OCI-LY7 (cell line): ENCODE measurements at regions not wholly inside any gene's neighbourhood (a gene's known extent, or its start where the extent isn't known, plus 50 kb on each side); places are given as distances from the start of the nearest gene placed in this dataset.

ENCODE experiments used
- BruUV-seq: library from RNA; stranded (reverse); fragments of 400-500 nt; replicated peaks from 2 replicates; lab custom pipeline; 2021; lab: Mats Ljungman, UMichigan
- CTCF ChIA-PET: fragments of 300-600 bp; sonication (Branson Sonifier 250); formaldehyde crosslinking; loops from one replicate; lab custom pipeline; 2022; ENCODE audit warnings: antibody characterized with exemption; ENCODE audit not compliant: unreplicated experiment; lab: Charles Lee
- POLR2A ChIA-PET: fragments of 300-600 bp; sonication (Branson Sonifier 250); formaldehyde crosslinking; loops from one replicate; lab custom pipeline; 2022; ENCODE audit warnings: antibody characterized with exemption; lab: Charles Lee
- DNase-seq: peaks from one replicate; pipeline ENCODE4 v3.0.0-alpha.2; 2015; ENCODE audit warnings: low spot score
- H2AFZ ChIP-seq: fragments of 200-600 bp; sonication (generic), shearing (Covaris generic); 2 replicates; pipeline ENCODE4 v1.6.1; 2014; ENCODE audit warnings: mild to moderate bottlenecking, antibody characterized with exemption, low read length, moderate library complexity
- H3K27ac ChIP-seq: fragments of 200-600 bp; sonication (generic); 2 replicates; pipeline ENCODE4 v1.5.1; 2014; ENCODE audit warnings: mixed run types, low read depth, mild to moderate bottlenecking, moderate library complexity, low read length, inconsistent platforms; ENCODE audit not compliant: poor library complexity, severe bottlenecking
- H3K36me3 ChIP-seq: fragments of 200-600 bp; sonication (generic); 2 replicates; pipeline ENCODE4 v1.6.1; 2014; ENCODE audit warnings: mild to moderate bottlenecking, antibody characterized with exemption, low read length, moderate library complexity, mixed read lengths; ENCODE audit not compliant: insufficient read depth
- H3K4me1 ChIP-seq: fragments of 200-600 bp; sonication (generic); 2 replicates; pipeline ENCODE4 v1.5.1; 2014; ENCODE audit warnings: mild to moderate bottlenecking, low read length; ENCODE audit not compliant: insufficient read depth, poor library complexity, severe bottlenecking
- H3K4me2 ChIP-seq: fragments of 200-600 bp; sonication (generic); 2 replicates; pipeline ENCODE4 v1.6.1; 2014; ENCODE audit warnings: mild to moderate bottlenecking, low read length
- H3K4me3 ChIP-seq: fragments of 200-600 bp; sonication (generic); 2 replicates; pipeline ENCODE4 v1.5.1; 2014; ENCODE audit warnings: mild to moderate bottlenecking, low read depth, low read length; ENCODE audit not compliant: poor library complexity, severe bottlenecking
- H3K79me2 ChIP-seq: fragments of 200-600 bp; sonication (generic); 2 replicates; pipeline ENCODE4 v1.6.1; 2016; ENCODE audit warnings: low read depth, mild to moderate bottlenecking, low read length, moderate library complexity, mixed read lengths; ENCODE audit not compliant: insufficient read depth
- H3K9me2 ChIP-seq: fragments of 200-600 bp; sonication (generic); 2 replicates; pipeline ENCODE4 v1.6.1; 2016; ENCODE audit warnings: mild to moderate bottlenecking, low read length, mixed read lengths; ENCODE audit not compliant: insufficient read depth
- H3K9me3 ChIP-seq: fragments of 200-600 bp; sonication (generic); 2 replicates; pipeline ENCODE4 v1.6.1; 2014; ENCODE audit warnings: mild to moderate bottlenecking, mixed run types, low read length, mixed read lengths
- H4K20me1 ChIP-seq: fragments of 200-600 bp; sonication (generic); 2 replicates; pipeline ENCODE4 v1.6.1; 2014; ENCODE audit warnings: mild to moderate bottlenecking, antibody characterized with exemption, low read length, moderate library complexity, mixed read lengths; ENCODE audit not compliant: insufficient read depth
- EZH2phosphoT487 ChIP-seq: fragments of 200-600 bp; sonication (generic); IDR thresholded peaks from 2 replicates; pipeline ENCODE4 v1.6.1; 2018; ENCODE audit warnings: low read depth, borderline replicate concordance, mild to moderate bottlenecking, mixed run types, antibody characterized with exemption, low read length, moderate library complexity, mixed read lengths
- intact Hi-C: fragments of 100-400 bp; cut with micrococcal nuclease; formaldehyde crosslinking; loops from one replicate; pipeline ENCODE4 v1.10.0; 2022; ENCODE audit not compliant: unreplicated experiment
- TF ChIP-seq, protein P1 (sequence below): fragments of 200-600 bp; sonication (generic); conservative IDR thresholded peaks from 2 replicates; pipeline ENCODE4 v1.5.1; 2014; ENCODE audit warnings: mild to moderate bottlenecking, antibody characterized with exemption, low read length, moderate library complexity, mixed read lengths

- DNase-seq: no peak
- Histone ChIP-seq H3K36me3 (no peaks in the 10 kb centered on the region), H3K9me3 (no peaks in the 10 kb centered on the region), H3K27ac (no peak overlapping the region), H4K20me1 (no peaks in the 10 kb centered on the region), H3K9me2 (no peaks in the 10 kb centered on the region), H2AFZ (no peak overlapping the region), H3K4me1 (no peaks in the 10 kb centered on the region), H3K4me3 (no peak overlapping the region), H3K79me2 (no peaks in the 10 kb centered on the region), H3K4me2 (no peak overlapping the region)
- CTCF ChIA-PET: interaction anchor here (0.5 to 1.4 kb wide), 2 partner anchors 12 to 1316 kb away, joined by 4 to 5 read pairs; partner anchors contain the start of gene ATP2C1
- no TSS peak for BruUV-seq
- intact Hi-C loops: no loop called here
- TF ChIP-seq, protein P1, sequence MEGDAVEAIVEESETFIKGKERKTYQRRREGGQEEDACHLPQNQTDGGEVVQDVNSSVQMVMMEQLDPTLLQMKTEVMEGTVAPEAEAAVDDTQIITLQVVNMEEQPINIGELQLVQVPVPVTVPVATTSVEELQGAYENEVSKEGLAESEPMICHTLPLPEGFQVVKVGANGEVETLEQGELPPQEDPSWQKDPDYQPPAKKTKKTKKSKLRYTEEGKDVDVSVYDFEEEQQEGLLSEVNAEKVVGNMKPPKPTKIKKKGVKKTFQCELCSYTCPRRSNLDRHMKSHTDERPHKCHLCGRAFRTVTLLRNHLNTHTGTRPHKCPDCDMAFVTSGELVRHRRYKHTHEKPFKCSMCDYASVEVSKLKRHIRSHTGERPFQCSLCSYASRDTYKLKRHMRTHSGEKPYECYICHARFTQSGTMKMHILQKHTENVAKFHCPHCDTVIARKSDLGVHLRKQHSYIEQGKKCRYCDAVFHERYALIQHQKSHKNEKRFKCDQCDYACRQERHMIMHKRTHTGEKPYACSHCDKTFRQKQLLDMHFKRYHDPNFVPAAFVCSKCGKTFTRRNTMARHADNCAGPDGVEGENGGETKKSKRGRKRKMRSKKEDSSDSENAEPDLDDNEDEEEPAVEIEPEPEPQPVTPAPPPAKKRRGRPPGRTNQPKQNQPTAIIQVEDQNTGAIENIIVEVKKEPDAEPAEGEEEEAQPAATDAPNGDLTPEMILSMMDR: no peak
- no peak for TF ChIP-seq EZH2phosphoT487
- POLR2A ChIA-PET: interaction anchor here (0.6 kb wide), 1 partner anchor 438 kb away, joined by 4 read pairs; no protein-coding TSS in a partner anchor
These were observed 107.4 kb upstream of the ACP3 start for GRCh38 chr3:132209855-132210254.

- Histone ChIP-seq H3K4me3 (no peak overlapping the region), H4K20me1 (no peaks in the 10 kb centered on the region), H3K27ac (no peak overlapping the region), H3K36me3 (no peaks in the 10 kb centered on the region), H3K4me2 (no peak overlapping the region), H3K9me3 (no peaks in the 10 kb centered on the region), H3K4me1 (no peaks in the 10 kb centered on the region), H3K79me2 (no peaks in the 10 kb centered on the region), H2AFZ (no peak overlapping the region), H3K9me2 (no peaks in the 10 kb centered on the region)
- BruUV-seq: no TSS peak
- peak; percentile 21 for DNase-seq
- TF ChIP-seq EZH2phosphoT487: no peak
- TF ChIP-seq, protein P1: peak; percentile 71
- POLR2A ChIA-PET: interaction anchor here (0.5 to 0.9 kb wide), 4 partner anchors 13 to 641 kb away, joined by 3 to 7 read pairs (median 4); no protein-coding TSS in a partner anchor
- CTCF ChIA-PET: interaction anchor here (0.5 to 1.4 kb wide), 2 partner anchors 11 to 1317 kb away, joined by 4 to 5 read pairs; partner anchors contain the start of gene ATP2C1
- intact Hi-C loops: no loop called here
These were observed 106.5 kb upstream of the ACP3 start for GRCh38 chr3:132210476-132211346.

- no peak for TF ChIP-seq EZH2phosphoT487
- TF ChIP-seq, protein P1: no peak
- Histone ChIP-seq H3K4me1 (no peaks in the 10 kb centered on the region), H4K20me1 (no peaks in the 10 kb centered on the region), H3K9me2 (no peaks in the 10 kb centered on the region), H3K4me3 (no peak overlapping the region), H2AFZ (no peak overlapping the region), H3K27ac (no peak overlapping the region), H3K36me3 (no peaks in the 10 kb centered on the region), H3K79me2 (no peaks in the 10 kb centered on the region), H3K4me2 (no peak overlapping the region), H3K9me3 (no peaks in the 10 kb centered on the region)
- no TSS peak for BruUV-seq
- ChIA-PET CTCF (no interaction called here), POLR2A (no interaction called here)
- DNase-seq: no peak
- intact Hi-C loops: no loop called here
These were observed 105.3 kb upstream of the ACP3 start for GRCh38 chr3:132211896-132212295.
